ENCODE measurements at regions not wholly inside any gene's neighbourhood (a gene's known extent, or its start where the extent isn't known, plus 50 kb on each side); places are given as distances from the start of the nearest gene placed in this dataset.

GRCh38 chr4:173765751-173766150, 235.7 kb upstream of the HAND2 start:
- TF ChIP-seq CTCF (conservative IDR thresholded peaks at IDR 0.05; ENCODE audit: low read length) (no peak), EZH2phosphoT487 (IDR thresholded peaks at IDR 0.05; ENCODE audit: borderline replicate concordance) (no peak)

Data from Loucy (cell line).